Neuronal stem cell (in vitro differentiated cells): ENCODE measurements at regions not wholly inside any gene's neighbourhood (a gene's known extent, or its start where the extent isn't known, plus 50 kb on each side); places are given as distances from the start of the nearest gene placed in this dataset.

ENCODE experiments used
- DNase-seq: peaks from one replicate; pipeline ENCODE4 v3.0.0-alpha.2; 2013; ENCODE audit warnings: low spot score
- H2AFZ ChIP-seq: one replicate; pipeline ENCODE4 v1.6.1; 2013; ENCODE audit warnings: mild to moderate bottlenecking, low read length, inconsistent platforms
- H2AK5ac ChIP-seq: 2 replicates; pipeline ENCODE4 v1.6.1; 2013; ENCODE audit warnings: low read depth, mild to moderate bottlenecking, inconsistent platforms, low read length, moderate library complexity, mixed read lengths
- H2BK120ac ChIP-seq: 2 replicates; pipeline ENCODE4 v1.6.1; 2013; ENCODE audit warnings: low read depth, mild to moderate bottlenecking, inconsistent platforms, low read length, moderate library complexity, mixed read lengths
- H2BK12ac ChIP-seq: one replicate; pipeline ENCODE4 v1.6.1; 2013; ENCODE audit warnings: low read length, inconsistent platforms
- H2BK15ac ChIP-seq: 2 replicates; pipeline ENCODE4 v1.6.1; 2013; ENCODE audit warnings: mild to moderate bottlenecking, low read length, inconsistent platforms, mixed read lengths
- H2BK5ac ChIP-seq: one replicate; pipeline ENCODE4 v1.6.1; 2013; ENCODE audit warnings: inconsistent platforms, mild to moderate bottlenecking, low read length, moderate library complexity
- H3K14ac ChIP-seq: one replicate; pipeline ENCODE4 v1.6.1; 2013; ENCODE audit warnings: low read length, inconsistent platforms
- H3K18ac ChIP-seq: 2 replicates; pipeline ENCODE4 v1.6.1; 2013; ENCODE audit warnings: low read length, inconsistent platforms
- H3K23ac ChIP-seq: 2 replicates; pipeline ENCODE4 v1.6.1; 2013; ENCODE audit warnings: low read depth, mild to moderate bottlenecking, mixed read lengths, low read length, inconsistent platforms; ENCODE audit not compliant: poor library complexity
- H3K27ac ChIP-seq: replicated peaks from 3 replicates; pipeline ENCODE4 v1.5.1; 2013; ENCODE audit warnings: low read length, inconsistent platforms
- H3K27me3 ChIP-seq, 3 experiments: 2 replicates each; pipeline ENCODE4 v1.6.1; 2013; ENCODE audit warnings: low read length in 3 of 3, mild to moderate bottlenecking in 2 of 3, inconsistent platforms in 1 of 3, low read depth in 1 of 3, mixed read lengths in 1 of 3, moderate library complexity in 1 of 3; ENCODE audit not compliant: control insufficient read depth in 3 of 3, insufficient read depth in 3 of 3
- H3K36me3 ChIP-seq, 2 donors: replicated peaks in 1 of 2; 2 replicates each; pipeline ENCODE4 v1.6.1; 2013; ENCODE audit warnings: low read length in 2 of 2; ENCODE audit not compliant: control insufficient read depth in 2 of 2, insufficient read depth in 2 of 2
- H3K4ac ChIP-seq: 2 replicates; pipeline ENCODE4 v1.6.1; 2013; ENCODE audit warnings: inconsistent platforms, mild to moderate bottlenecking, low read length, moderate library complexity
- H3K4me1 ChIP-seq, 2 donors: 1 replicate in 1 of 2; 2 replicates in 1 of 2; pipeline ENCODE4 v1.6.1; 2013; ENCODE audit warnings: low read length in 2 of 2, low read depth in 1 of 2; ENCODE audit not compliant: control insufficient read depth in 2 of 2, insufficient read depth in 1 of 2
- H3K4me2 ChIP-seq: one replicate; pipeline ENCODE4 v1.6.1; 2013; ENCODE audit warnings: mild to moderate bottlenecking, low read length, inconsistent platforms; ENCODE audit not compliant: insufficient read depth, poor library complexity, severe bottlenecking
- H3K4me3 ChIP-seq, 2 donors: 2 replicates each; pipeline ENCODE4 v1.5.1; 2013; ENCODE audit warnings: low read length in 2 of 2, mild to moderate bottlenecking in 2 of 2, inconsistent platforms in 1 of 2, moderate library complexity in 1 of 2
- H3K79me1 ChIP-seq: one replicate; pipeline ENCODE4 v1.6.1; 2013; ENCODE audit warnings: low read depth, mild to moderate bottlenecking, inconsistent platforms, low read length, moderate library complexity
- H3K9ac ChIP-seq: one replicate; pipeline ENCODE4 v1.6.1; 2013; ENCODE audit warnings: mild to moderate bottlenecking, low read depth, low read length, inconsistent platforms; ENCODE audit not compliant: poor library complexity
- H3K9me3 ChIP-seq, 2 donors: replicated peaks in 1 of 2; 2 replicates each; pipeline versions ENCODE3 to v1.6.1; 2013; ENCODE audit warnings: low read length in 2 of 2, mild to moderate bottlenecking in 2 of 2, inconsistent platforms in 1 of 2, low read depth in 1 of 2, mixed read lengths in 1 of 2, moderate library complexity in 1 of 2; ENCODE audit not compliant: control insufficient read depth in 2 of 2, insufficient read depth in 1 of 2
- H4K8ac ChIP-seq: one replicate; pipeline ENCODE4 v1.6.1; 2013; ENCODE audit warnings: low read depth, mild to moderate bottlenecking, inconsistent platforms, low read length, moderate library complexity
- H4K91ac ChIP-seq: one replicate; pipeline ENCODE4 v1.6.1; 2013; ENCODE audit warnings: low read length, low read depth, mild to moderate bottlenecking, inconsistent platforms; ENCODE audit not compliant: poor library complexity
- WGBS, 2 donors: extraction: QIAGEN DNeasy Blood & Tissue Kit; methylation state at CpG; one replicate each; pipeline ENCODE4 v1.1.7; 2013; ENCODE audit warnings: missing lambda C conversion rate in 2 of 2, mixed read lengths in 1 of 2; ENCODE audit not compliant: insufficient read length in 2 of 2, insufficient replicate concordance in 1 of 2; ENCODE audit errors: extremely low coverage in 2 of 2; 5-methylcytosine and 5-hydroxymethylcytosine counted together

- H3K4ac ChIP-seq = no peak overlapping the region
- H3K27ac ChIP-seq = no peak overlapping the region
- H3K4me3 ChIP-seq = no peak overlapping the region
- no peaks in the 10 kb centered on the region for H3K27me3 ChIP-seq
- H3K79me1 ChIP-seq = no peaks in the 10 kb centered on the region
- no peak overlapping the region for H2BK15ac ChIP-seq
- H3K9me3 ChIP-seq = no peaks in the 10 kb centered on the region
- no peak overlapping the region for H2AK5ac ChIP-seq
- DNase-seq = no peak
- no peak overlapping the region for H3K14ac ChIP-seq
- H2BK5ac ChIP-seq = no peak overlapping the region
- H3K18ac ChIP-seq = no peak overlapping the region
- no peak overlapping the region for H3K23ac ChIP-seq
- H4K8ac ChIP-seq = no peak overlapping the region
- H3K4me1 ChIP-seq = no peaks in the 10 kb centered on the region
- H3K9ac ChIP-seq = no peak overlapping the region
- H3K4me2 ChIP-seq = no peak overlapping the region
- H4K91ac ChIP-seq = no peak overlapping the region
- no CpG with 5 or more reads among the region's 3 CpGs for WGBS, 2 donors
- H3K36me3 ChIP-seq = no peaks in the 10 kb centered on the region
- no peak overlapping the region for H2AFZ ChIP-seq
- H2BK120ac ChIP-seq = no peak overlapping the region
- H2BK12ac ChIP-seq = no peak overlapping the region
Measured at GRCh38 chr5:57338868-57339340, 143.7 kb downstream of the ACTBL2 start.

DNA sequence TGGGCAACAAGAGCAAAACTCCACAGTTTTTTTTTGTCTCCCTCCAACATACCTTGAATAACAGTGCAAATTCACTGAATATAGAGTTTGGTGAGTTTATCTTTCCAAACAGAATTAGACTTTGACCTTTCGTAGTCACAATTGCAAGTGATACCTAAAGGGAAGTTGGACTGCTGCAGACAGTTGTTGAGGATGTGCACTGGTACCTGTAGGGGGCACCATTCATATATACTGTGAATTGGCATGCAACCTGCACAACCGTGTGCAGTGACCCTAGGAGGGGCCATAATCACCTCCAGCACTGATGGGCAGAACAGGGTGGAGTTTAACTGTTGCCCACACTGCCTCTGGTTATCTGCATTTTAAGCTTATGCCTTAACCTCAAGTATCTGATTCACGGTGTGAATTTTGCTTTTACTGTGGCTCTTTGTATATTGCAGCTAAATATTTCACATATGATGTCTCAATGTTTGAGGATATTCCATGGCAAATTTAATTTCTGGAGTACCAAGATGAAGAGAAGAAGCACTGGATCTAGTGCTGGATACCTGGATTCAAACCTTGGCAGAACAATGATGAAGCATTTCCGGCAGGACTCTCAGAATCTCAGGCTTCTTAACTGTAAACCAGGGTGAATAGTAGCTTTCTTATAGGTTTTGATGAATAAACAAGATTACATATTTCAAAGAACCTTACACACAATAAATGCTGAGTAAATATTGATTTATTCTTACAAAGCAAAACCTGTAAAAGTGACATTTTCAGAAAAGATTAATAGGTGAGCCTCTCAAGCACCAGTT lies 144.3 kb downstream of the ACTBL2 start:
- Histone ChIP-seq H3K27ac (no peak overlapping the region), H3K4me2 (no peak overlapping the region), H3K9me3 (no peaks in the 10 kb centered on the region), H4K91ac (no peak overlapping the region), H4K8ac (no peak overlapping the region), H3K79me1 (no peaks in the 10 kb centered on the region), H2AK5ac (no peak overlapping the region), H2BK120ac (no peak overlapping the region), H3K18ac (no peak overlapping the region), H2AFZ (no peak overlapping the region), H2BK5ac (no peak overlapping the region), H3K9ac (no peak overlapping the region), H2BK15ac (no peak overlapping the region), H3K23ac (no peak overlapping the region), H2BK12ac (no peak overlapping the region), H3K27me3 (no peaks in the 10 kb centered on the region), H3K14ac (no peak overlapping the region), H3K4ac (no peak overlapping the region), H3K36me3 (no peaks in the 10 kb centered on the region), H3K4me3 (no peak overlapping the region), H3K4me1 (no peaks in the 10 kb centered on the region)
- no peak for DNase-seq
- no CpG with 5 or more reads among the region's 4 CpGs for WGBS, 2 donors

DNA sequence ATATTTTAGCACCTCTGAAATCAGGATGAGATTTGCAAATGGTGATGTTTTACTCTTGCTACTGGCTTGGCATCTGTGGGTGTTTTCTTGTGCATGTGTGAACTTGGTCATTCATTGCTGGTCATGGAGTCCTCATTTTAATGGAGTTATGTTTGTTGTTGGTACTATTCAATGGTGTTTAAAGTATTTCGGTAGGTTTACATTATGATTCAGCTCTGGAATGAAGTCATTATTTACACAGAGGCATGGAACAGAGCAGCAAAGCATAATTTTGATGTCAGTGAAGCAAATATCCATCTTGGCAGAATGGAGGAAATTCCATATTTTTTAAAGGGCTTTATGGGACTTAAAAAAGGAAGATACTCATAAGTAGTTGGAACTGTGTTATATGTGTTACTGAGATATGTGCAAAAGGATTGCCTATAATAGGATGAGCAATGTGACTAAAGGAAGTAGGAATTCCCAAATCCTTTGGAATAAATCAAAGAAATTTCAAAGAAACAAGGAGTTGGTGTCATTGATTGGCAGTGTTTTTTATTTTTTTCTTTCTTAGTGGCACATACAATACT lies 147.4 kb downstream of the ACTBL2 start:
- Histone ChIP-seq H2AFZ (no peak overlapping the region), H3K27ac (no peak overlapping the region)
- WGBS, 2 donors = no CpG with 5 or more reads among the region's 1 CpG

DNA sequence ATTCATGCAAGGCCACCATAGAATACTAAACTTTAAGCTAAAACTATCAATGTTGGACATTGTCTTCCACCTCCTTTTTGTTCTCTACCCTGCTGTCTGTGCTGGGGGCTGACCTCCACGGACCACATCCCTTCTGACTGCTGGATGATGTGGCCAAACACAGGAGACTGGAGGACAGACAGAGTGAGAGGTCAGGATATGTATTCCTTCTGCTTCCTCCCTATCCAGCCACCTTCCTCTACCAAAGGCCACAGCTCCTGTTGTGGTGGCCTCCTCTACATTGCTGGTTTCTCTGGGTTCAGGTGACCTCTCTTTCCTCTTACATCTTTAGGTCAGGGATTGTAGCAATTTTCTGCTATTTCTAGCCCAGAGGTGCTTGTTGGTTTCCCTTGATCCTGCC lies 148.1 kb downstream of the ACTBL2 start:
- H3K23ac ChIP-seq = no peak overlapping the region
- H3K14ac ChIP-seq = no peak overlapping the region
- H2AFZ ChIP-seq = no peak overlapping the region
- H3K9ac ChIP-seq = no peak overlapping the region
- no peak overlapping the region for H2BK120ac ChIP-seq
- no peak overlapping the region for H2AK5ac ChIP-seq
- no peaks in the 10 kb centered on the region for H3K27me3 ChIP-seq
- H3K36me3 ChIP-seq = no peaks in the 10 kb centered on the region
- H3K18ac ChIP-seq = no peak overlapping the region
- no peak overlapping the region for H3K4ac ChIP-seq
- no peak overlapping the region for H4K91ac ChIP-seq
- no peaks in the 10 kb centered on the region for H3K9me3 ChIP-seq
- no peak overlapping the region for H3K4me2 ChIP-seq
- no peak overlapping the region for H4K8ac ChIP-seq
- H3K4me3 ChIP-seq = no peak overlapping the region
- WGBS, 2 donors = no CpG with 5 or more reads among the region's 1 CpG
- no peak for DNase-seq
- H3K79me1 ChIP-seq = no peaks in the 10 kb centered on the region
- no peak overlapping the region for H3K27ac ChIP-seq
- H3K4me1 ChIP-seq = no peaks in the 10 kb centered on the region
- H2BK5ac ChIP-seq = no peak overlapping the region
- H2BK12ac ChIP-seq = no peak overlapping the region
- H2BK15ac ChIP-seq = no peak overlapping the region

More for the DNA sequence above, 147.4 kb downstream of the ACTBL2 start:
- Histone ChIP-seq H3K9me3 (no peaks in the 10 kb centered on the region), H3K23ac (no peak overlapping the region), H3K4me3 (no peak overlapping the region), H2BK15ac (no peak overlapping the region), H2BK12ac (no peak overlapping the region), H3K14ac (no peak overlapping the region), H4K91ac (no peak overlapping the region), H4K8ac (no peak overlapping the region), H3K9ac (no peak overlapping the region), H2BK5ac (no peak overlapping the region), H3K18ac (no peak overlapping the region), H3K79me1 (no peaks in the 10 kb centered on the region), H3K4me1 (no peaks in the 10 kb centered on the region), H3K4ac (no peak overlapping the region), H2AK5ac (no peak overlapping the region), H2BK120ac (no peak overlapping the region), H3K4me2 (no peak overlapping the region), H3K27me3 (no peaks in the 10 kb centered on the region), H3K36me3 (no peaks in the 10 kb centered on the region)
- DNase-seq = no peak
